ENCODE measurements at regions not wholly inside any gene's neighbourhood (a gene's known extent, or its start where the extent isn't known, plus 50 kb on each side); places are given as distances from the start of the nearest gene placed in this dataset.

- H3K27me3 ChIP-seq (ENCODE audit: control insufficient read depth in 5 of 5, insufficient read depth in 4 of 5, low read length in 5 of 5): peaks cover 0 to 9% (median 0%) of the 10 kb centered on the region in 5 donors
- no peaks in the 10 kb centered on the region for H3K9me3 ChIP-seq (ENCODE audit: control insufficient read depth in 5 of 5, low read length in 5 of 5)
- H3K4me1 ChIP-seq (ENCODE audit: control insufficient read depth in 5 of 5, insufficient read depth in 5 of 5, low read length in 5 of 5): no peaks in the 10 kb centered on the region
- no peaks in the 10 kb centered on the region for H3K36me3 ChIP-seq (ENCODE audit: control insufficient read depth in 5 of 5, insufficient read depth in 5 of 5, low read length in 5 of 5)
- no peak overlapping the region for H3K9ac ChIP-seq (ENCODE audit: low read length in 5 of 5)
- H3K27ac ChIP-seq (ENCODE audit: low read depth, low read length): no peak overlapping the region
- no peak overlapping the region for H3K4me3 ChIP-seq (ENCODE audit: low read depth in 1 of 5, low read length in 5 of 5)
These were observed 250.9 kb upstream of the GMDS start for GRCh38 chr6:2496291-2496690.

- no peaks in the 10 kb centered on the region for H3K36me3 ChIP-seq (ENCODE audit: control insufficient read depth in 5 of 5, insufficient read depth in 5 of 5, low read length in 5 of 5)
- H3K9ac ChIP-seq (ENCODE audit: low read length in 5 of 5): no peak overlapping the region
- no peak overlapping the region for H3K4me3 ChIP-seq (ENCODE audit: low read depth in 1 of 5, low read length in 5 of 5)
- H3K27me3 ChIP-seq (ENCODE audit: control insufficient read depth in 5 of 5, insufficient read depth in 4 of 5, low read length in 5 of 5): peaks cover 0 to 9% (median 0%) of the 10 kb centered on the region in 5 donors
- H3K4me1 ChIP-seq (ENCODE audit: control insufficient read depth in 5 of 5, insufficient read depth in 5 of 5, low read length in 5 of 5): no peaks in the 10 kb centered on the region
- H3K27ac ChIP-seq (ENCODE audit: low read depth, low read length): no peak overlapping the region
- H3K9me3 ChIP-seq (ENCODE audit: control insufficient read depth in 5 of 5, low read length in 5 of 5): no peaks in the 10 kb centered on the region
These were observed 247.5 kb upstream of the GMDS start for GRCh38 chr6:2492686-2493523.

GRCh38 chr6:2491137-2491536 lies 245.7 kb upstream of the GMDS start:
- Histone ChIP-seq H3K9ac (ENCODE audit: low read length in 5 of 5) (no peak overlapping the region), H3K36me3 (ENCODE audit: control insufficient read depth in 5 of 5, insufficient read depth in 5 of 5, low read length in 5 of 5) (no peaks in the 10 kb centered on the region), H3K4me3 (ENCODE audit: low read depth in 1 of 5, low read length in 5 of 5) (no peak overlapping the region), H3K4me1 (ENCODE audit: control insufficient read depth in 5 of 5, insufficient read depth in 5 of 5, low read length in 5 of 5) (no peaks in the 10 kb centered on the region), H3K9me3 (ENCODE audit: control insufficient read depth in 5 of 5, low read length in 5 of 5) (no peaks in the 10 kb centered on the region), H3K27ac (ENCODE audit: low read depth, low read length) (no peak overlapping the region), H3K27me3 (ENCODE audit: control insufficient read depth in 5 of 5, insufficient read depth in 4 of 5, low read length in 5 of 5) (no peaks in the 10 kb centered on the region)

GRCh38 chr6:2488578-2488977 lies 243.2 kb upstream of the GMDS start:
- Histone ChIP-seq H3K27me3 (ENCODE audit: control insufficient read depth in 5 of 5, insufficient read depth in 4 of 5, low read length in 5 of 5) (no peaks in the 10 kb centered on the region), H3K9me3 (ENCODE audit: control insufficient read depth in 5 of 5, low read length in 5 of 5) (peaks cover 0 to under 1% (median 0%) of the 10 kb centered on the region in 5 donors), H3K4me1 (ENCODE audit: control insufficient read depth in 5 of 5, insufficient read depth in 5 of 5, low read length in 5 of 5) (no peaks in the 10 kb centered on the region)

GRCh38 chr6:2485116-2485515 lies 239.7 kb upstream of the GMDS start:
- H3K4me3 ChIP-seq (ENCODE audit: low read depth in 1 of 5, low read length in 5 of 5): no peak overlapping the region
- no peak overlapping the region for H3K27ac ChIP-seq (ENCODE audit: low read depth, low read length)
- no peaks in the 10 kb centered on the region for H3K27me3 ChIP-seq (ENCODE audit: control insufficient read depth in 5 of 5, insufficient read depth in 4 of 5, low read length in 5 of 5)
- H3K36me3 ChIP-seq (ENCODE audit: control insufficient read depth in 5 of 5, insufficient read depth in 5 of 5, low read length in 5 of 5): no peaks in the 10 kb centered on the region
- no peak overlapping the region for H3K9ac ChIP-seq (ENCODE audit: low read length in 5 of 5)
- peaks cover 0 to 15% (median 12%) of the 10 kb centered on the region in 5 donors for H3K9me3 ChIP-seq (ENCODE audit: control insufficient read depth in 5 of 5, low read length in 5 of 5)
- H3K4me1 ChIP-seq (ENCODE audit: control insufficient read depth in 5 of 5, insufficient read depth in 5 of 5, low read length in 5 of 5): no peaks in the 10 kb centered on the region

More at GRCh38 chr6:2488578-2488977, 243.2 kb upstream of the GMDS start:
- H3K27ac ChIP-seq (ENCODE audit: low read depth, low read length): no peak overlapping the region
- H3K9ac ChIP-seq (ENCODE audit: low read length in 5 of 5): no peak overlapping the region
- H3K36me3 ChIP-seq (ENCODE audit: control insufficient read depth in 5 of 5, insufficient read depth in 5 of 5, low read length in 5 of 5): no peaks in the 10 kb centered on the region
- no peak overlapping the region for H3K4me3 ChIP-seq (ENCODE audit: low read depth in 1 of 5, low read length in 5 of 5)

- peaks cover 0 to 15% (median 12%) of the 10 kb centered on the region in 5 donors for H3K9me3 ChIP-seq (ENCODE audit: control insufficient read depth in 5 of 5, low read length in 5 of 5)
- no peak overlapping the region for H3K9ac ChIP-seq (ENCODE audit: low read length in 5 of 5)
- no peaks in the 10 kb centered on the region for H3K4me1 ChIP-seq (ENCODE audit: control insufficient read depth in 5 of 5, insufficient read depth in 5 of 5, low read length in 5 of 5)
- no peak overlapping the region for H3K27ac ChIP-seq (ENCODE audit: low read depth, low read length)
- H3K27me3 ChIP-seq (ENCODE audit: control insufficient read depth in 5 of 5, insufficient read depth in 4 of 5, low read length in 5 of 5): peaks cover 2 to 11% (median 7%) of the 10 kb centered on the region in 5 donors
- no peak overlapping the region for H3K4me3 ChIP-seq (ENCODE audit: low read depth in 1 of 5, low read length in 5 of 5)
- no peaks in the 10 kb centered on the region for H3K36me3 ChIP-seq (ENCODE audit: control insufficient read depth in 5 of 5, insufficient read depth in 5 of 5, low read length in 5 of 5)
These were observed 237.4 kb upstream of the GMDS start for GRCh38 chr6:2482773-2483172.

GRCh38 chr6:2481307-2481706 lies 235.9 kb upstream of the GMDS start:
- Histone ChIP-seq H3K4me1 (ENCODE audit: control insufficient read depth in 5 of 5, insufficient read depth in 5 of 5, low read length in 5 of 5) (no peaks in the 10 kb centered on the region), H3K9ac (ENCODE audit: low read length in 5 of 5) (no peak overlapping the region), H3K4me3 (ENCODE audit: low read depth in 1 of 5, low read length in 5 of 5) (no peak overlapping the region), H3K27ac (ENCODE audit: low read depth, low read length) (no peak overlapping the region), H3K9me3 (ENCODE audit: control insufficient read depth in 5 of 5, low read length in 5 of 5) (peaks cover 0 to 15% (median 12%) of the 10 kb centered on the region in 5 donors), H3K36me3 (ENCODE audit: control insufficient read depth in 5 of 5, insufficient read depth in 5 of 5, low read length in 5 of 5) (no peaks in the 10 kb centered on the region), H3K27me3 (ENCODE audit: control insufficient read depth in 5 of 5, insufficient read depth in 4 of 5, low read length in 5 of 5) (peaks cover 4 to 11% (median 7%) of the 10 kb centered on the region in 5 donors)

GRCh38 chr6:2480267-2480966 lies 235.0 kb upstream of the GMDS start:
- no peak overlapping the region for H3K4me3 ChIP-seq (ENCODE audit: low read depth in 1 of 5, low read length in 5 of 5)
- no peaks in the 10 kb centered on the region for H3K4me1 ChIP-seq (ENCODE audit: control insufficient read depth in 5 of 5, insufficient read depth in 5 of 5, low read length in 5 of 5)
- peaks cover 0 to 15% (median 12%) of the 10 kb centered on the region in 5 donors for H3K9me3 ChIP-seq (ENCODE audit: control insufficient read depth in 5 of 5, low read length in 5 of 5)
- peaks cover 4 to 11% (median 7%) of the 10 kb centered on the region in 5 donors for H3K27me3 ChIP-seq (ENCODE audit: control insufficient read depth in 5 of 5, insufficient read depth in 4 of 5, low read length in 5 of 5)
- no peak overlapping the region for H3K9ac ChIP-seq (ENCODE audit: low read length in 5 of 5)
- no peaks in the 10 kb centered on the region for H3K36me3 ChIP-seq (ENCODE audit: control insufficient read depth in 5 of 5, insufficient read depth in 5 of 5, low read length in 5 of 5)
- no peak overlapping the region for H3K27ac ChIP-seq (ENCODE audit: low read depth, low read length)

GRCh38 chr6:2478200-2478599 lies 232.8 kb upstream of the GMDS start:
- peaks cover 4 to 11% (median 7%) of the 10 kb centered on the region in 5 donors for H3K27me3 ChIP-seq (ENCODE audit: control insufficient read depth in 5 of 5, insufficient read depth in 4 of 5, low read length in 5 of 5)
- H3K27ac ChIP-seq (ENCODE audit: low read depth, low read length): no peak overlapping the region
- no peaks in the 10 kb centered on the region for H3K4me1 ChIP-seq (ENCODE audit: control insufficient read depth in 5 of 5, insufficient read depth in 5 of 5, low read length in 5 of 5)
- H3K9ac ChIP-seq (ENCODE audit: low read length in 5 of 5): no peak overlapping the region
- peaks cover 0 to 14% (median 11%) of the 10 kb centered on the region in 5 donors for H3K9me3 ChIP-seq (ENCODE audit: control insufficient read depth in 5 of 5, low read length in 5 of 5)
- no peak overlapping the region for H3K4me3 ChIP-seq (ENCODE audit: low read depth in 1 of 5, low read length in 5 of 5)
- no peaks in the 10 kb centered on the region for H3K36me3 ChIP-seq (ENCODE audit: control insufficient read depth in 5 of 5, insufficient read depth in 5 of 5, low read length in 5 of 5)

- Histone ChIP-seq H3K4me1 (ENCODE audit: control insufficient read depth in 5 of 5, insufficient read depth in 5 of 5, low read length in 5 of 5) (no peaks in the 10 kb centered on the region), H3K27me3 (ENCODE audit: control insufficient read depth in 5 of 5, insufficient read depth in 4 of 5, low read length in 5 of 5) (peaks cover 4 to 11% (median 7%) of the 10 kb centered on the region in 5 donors), H3K9ac (ENCODE audit: low read length in 5 of 5) (no peak overlapping the region), H3K4me3 (ENCODE audit: low read depth in 1 of 5, low read length in 5 of 5) (no peak overlapping the region), H3K27ac (ENCODE audit: low read depth, low read length) (no peak overlapping the region), H3K9me3 (ENCODE audit: control insufficient read depth in 5 of 5, low read length in 5 of 5) (peaks cover 0 to 11% (median 8%) of the 10 kb centered on the region in 5 donors), H3K36me3 (ENCODE audit: control insufficient read depth in 5 of 5, insufficient read depth in 5 of 5, low read length in 5 of 5) (no peaks in the 10 kb centered on the region)
These were observed 232.3 kb upstream of the GMDS start for GRCh38 chr6:2477666-2478065.

Data from subcutaneous abdominal adipose tissue (tissue), 5 donors.